Colonic mucosa (tissue), 4 donors: ENCODE measurements at regions not wholly inside any gene's neighbourhood (a gene's known extent, or its start where the extent isn't known, plus 50 kb on each side); places are given as distances from the start of the nearest gene placed in this dataset.

Experiments used
- DNase-seq: peaks from one replicate; pipeline ENCODE4 v3.0.0-alpha.2; 2020
- H3K27ac ChIP-seq: fragments of 200-600 bp; one replicate; pipeline ENCODE4 v1.8.0; 2021
- H3K27me3 ChIP-seq: fragments of 200-600 bp; one replicate; pipeline ENCODE4 v1.8.0; 2021
- H3K36me3 ChIP-seq: fragments of 200-600 bp; one replicate; pipeline ENCODE4 v1.8.0; 2021
- H3K4me1 ChIP-seq: fragments of 200-600 bp; one replicate; pipeline ENCODE4 v1.8.0; 2021; ENCODE audit warnings: mild to moderate bottlenecking
- H3K4me3 ChIP-seq: fragments of 200-600 bp; one replicate; pipeline ENCODE4 v1.8.0; 2021
- H3K9ac ChIP-seq, 2 donors: one replicate each; pipeline ENCODE4 v1.7.0; 2013; ENCODE audit warnings: control low read depth in 2 of 2, low read depth in 2 of 2, low read length in 2 of 2
- H3K9me3 ChIP-seq: fragments of 200-600 bp; one replicate; pipeline ENCODE4 v1.8.0; 2021
- intact Hi-C: fragments of 100-400 bp; cut with DNase I; formaldehyde crosslinking; loops from one replicate; pipeline ENCODE4 v1.14.1; 2022
- TF ChIP-seq, protein P1 (sequence below): fragments of 200-600 bp; IDR thresholded peaks from one replicate; pipeline ENCODE4 v1.8.0; 2022; ENCODE audit warnings: antibody characterized with exemption, mild to moderate bottlenecking
- donor health status: healthy.
- donor health status: DM: no; HTN: no; CAD: no.
- donor health status: DM: no; HTN: no; CAD: no.

DNA sequence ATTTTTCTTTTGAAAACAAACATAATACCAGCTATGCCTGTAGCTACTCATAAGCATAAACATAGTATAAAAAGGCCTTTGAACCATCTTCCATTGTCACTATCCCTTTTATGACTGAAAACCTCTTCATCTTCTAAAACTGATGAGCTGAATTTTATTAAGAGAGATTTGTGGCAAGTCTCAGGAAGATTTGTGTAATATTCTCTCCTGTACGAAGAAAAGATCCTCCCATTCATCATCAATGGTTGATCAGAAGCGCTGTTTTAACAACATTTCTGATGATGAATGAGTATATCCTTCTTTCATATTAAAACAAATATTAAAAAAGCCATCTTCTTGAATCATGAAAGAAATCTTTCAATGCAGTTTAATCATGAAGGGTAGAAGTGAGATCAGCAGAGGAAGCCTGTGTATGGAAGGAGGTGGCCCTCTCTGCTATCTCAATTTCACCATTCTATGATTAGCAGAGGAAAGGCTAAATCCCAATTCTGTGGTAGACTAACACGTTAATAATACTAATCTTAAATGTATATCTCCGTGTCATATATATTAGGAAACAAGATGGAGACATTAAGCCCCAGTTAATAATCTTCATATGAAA lies 430.2 kb downstream of the FRK start:
- H3K4me3 ChIP-seq = no peak overlapping the region
- no peak for DNase-seq
- no peaks in the 10 kb centered on the region for H3K36me3 ChIP-seq
- no peaks in the 10 kb centered on the region for H3K9me3 ChIP-seq
- no peaks in the 10 kb centered on the region for H3K4me1 ChIP-seq
- no peak overlapping the region for H3K27ac ChIP-seq
- H3K9ac ChIP-seq = no peak overlapping the region
- TF ChIP-seq, protein P1, sequence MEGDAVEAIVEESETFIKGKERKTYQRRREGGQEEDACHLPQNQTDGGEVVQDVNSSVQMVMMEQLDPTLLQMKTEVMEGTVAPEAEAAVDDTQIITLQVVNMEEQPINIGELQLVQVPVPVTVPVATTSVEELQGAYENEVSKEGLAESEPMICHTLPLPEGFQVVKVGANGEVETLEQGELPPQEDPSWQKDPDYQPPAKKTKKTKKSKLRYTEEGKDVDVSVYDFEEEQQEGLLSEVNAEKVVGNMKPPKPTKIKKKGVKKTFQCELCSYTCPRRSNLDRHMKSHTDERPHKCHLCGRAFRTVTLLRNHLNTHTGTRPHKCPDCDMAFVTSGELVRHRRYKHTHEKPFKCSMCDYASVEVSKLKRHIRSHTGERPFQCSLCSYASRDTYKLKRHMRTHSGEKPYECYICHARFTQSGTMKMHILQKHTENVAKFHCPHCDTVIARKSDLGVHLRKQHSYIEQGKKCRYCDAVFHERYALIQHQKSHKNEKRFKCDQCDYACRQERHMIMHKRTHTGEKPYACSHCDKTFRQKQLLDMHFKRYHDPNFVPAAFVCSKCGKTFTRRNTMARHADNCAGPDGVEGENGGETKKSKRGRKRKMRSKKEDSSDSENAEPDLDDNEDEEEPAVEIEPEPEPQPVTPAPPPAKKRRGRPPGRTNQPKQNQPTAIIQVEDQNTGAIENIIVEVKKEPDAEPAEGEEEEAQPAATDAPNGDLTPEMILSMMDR = no peak
- no peaks in the 10 kb centered on the region for H3K27me3 ChIP-seq
- intact Hi-C loops = no loop called here

DNA sequence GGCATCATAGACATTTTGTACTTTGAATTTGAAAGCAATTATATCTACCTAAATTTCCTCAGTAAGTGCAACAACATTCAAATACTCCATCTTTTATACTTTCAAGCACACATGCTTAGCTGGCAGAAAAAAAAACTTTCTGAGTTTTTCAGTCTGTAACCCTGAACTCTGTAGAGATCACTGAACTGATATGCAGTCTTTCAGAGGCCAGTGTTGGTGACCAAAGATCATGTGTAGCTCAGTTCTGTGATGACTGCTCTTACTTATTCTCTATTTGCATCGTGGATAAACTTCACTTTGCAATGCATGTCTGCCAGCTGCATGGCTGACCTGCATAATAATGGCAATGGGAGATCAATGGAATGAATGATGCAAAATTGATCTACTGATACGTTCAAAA lies 431.3 kb downstream of the FRK start:
- no peak overlapping the region for H3K4me3 ChIP-seq
- H3K27ac ChIP-seq = no peak overlapping the region
- no peaks in the 10 kb centered on the region for H3K4me1 ChIP-seq
- no peaks in the 10 kb centered on the region for H3K27me3 ChIP-seq
- DNase-seq = no peak
- H3K9me3 ChIP-seq = no peaks in the 10 kb centered on the region
- TF ChIP-seq, protein P1 = no peak
- H3K9ac ChIP-seq = no peak overlapping the region
- intact Hi-C loops = no loop called here
- H3K36me3 ChIP-seq = no peaks in the 10 kb centered on the region

DNA sequence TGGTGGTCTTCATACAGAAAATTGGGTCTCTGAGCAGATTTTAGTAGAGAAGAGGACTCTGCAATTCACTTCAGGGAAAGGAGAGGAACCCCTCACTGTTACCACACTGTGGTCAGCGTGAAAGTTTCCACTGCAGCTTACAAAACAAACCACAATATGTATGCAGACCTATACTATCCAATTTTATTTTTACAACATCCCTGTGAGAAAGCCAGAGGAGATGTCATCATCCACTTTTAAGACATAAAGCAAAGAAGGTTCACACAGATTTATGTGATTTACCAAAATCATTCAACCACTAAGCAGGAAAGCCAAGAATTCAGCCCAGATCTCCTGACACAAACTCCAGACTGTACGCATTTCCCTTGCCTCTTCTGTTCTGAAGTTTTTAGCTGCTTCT lies 442.4 kb downstream of the FRK start:
- Histone ChIP-seq H3K9me3 (no peaks in the 10 kb centered on the region), H3K27me3 (no peaks in the 10 kb centered on the region), H3K4me3 (no peak overlapping the region), H3K27ac (no peak overlapping the region), H3K4me1 (no peaks in the 10 kb centered on the region), H3K9ac (no peak overlapping the region), H3K36me3 (no peaks in the 10 kb centered on the region)
- intact Hi-C loops = no loop called here
- no peak for DNase-seq
- TF ChIP-seq, protein P1 = no peak

DNA sequence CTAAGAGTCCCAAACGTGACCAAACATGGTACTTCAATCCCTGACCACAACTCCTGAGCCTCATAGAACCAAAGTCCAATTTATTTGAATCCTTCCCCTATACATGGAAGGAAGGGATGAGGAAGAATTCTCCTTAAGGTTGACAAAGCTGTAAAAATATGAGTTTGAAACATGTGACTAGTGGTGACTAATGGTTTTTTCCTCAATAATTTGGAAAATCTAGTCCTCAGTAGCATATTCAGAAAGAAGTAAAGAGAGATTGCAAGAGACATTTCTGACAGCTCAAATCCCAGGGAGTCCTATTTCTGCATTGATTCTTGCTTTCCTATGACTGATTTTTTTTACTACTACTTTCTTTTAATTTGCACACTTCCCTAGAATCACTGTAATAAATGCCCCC lies 443.7 kb downstream of the FRK start:
- no peak for DNase-seq
- no peak overlapping the region for H3K4me3 ChIP-seq
- no peaks in the 10 kb centered on the region for H3K36me3 ChIP-seq
- intact Hi-C loops = no loop called here
- no peak overlapping the region for H3K27ac ChIP-seq
- H3K4me1 ChIP-seq = no peaks in the 10 kb centered on the region
- H3K9me3 ChIP-seq = no peaks in the 10 kb centered on the region
- TF ChIP-seq, protein P1 = no peak
- H3K9ac ChIP-seq = no peak overlapping the region
- H3K27me3 ChIP-seq = no peaks in the 10 kb centered on the region

DNA sequence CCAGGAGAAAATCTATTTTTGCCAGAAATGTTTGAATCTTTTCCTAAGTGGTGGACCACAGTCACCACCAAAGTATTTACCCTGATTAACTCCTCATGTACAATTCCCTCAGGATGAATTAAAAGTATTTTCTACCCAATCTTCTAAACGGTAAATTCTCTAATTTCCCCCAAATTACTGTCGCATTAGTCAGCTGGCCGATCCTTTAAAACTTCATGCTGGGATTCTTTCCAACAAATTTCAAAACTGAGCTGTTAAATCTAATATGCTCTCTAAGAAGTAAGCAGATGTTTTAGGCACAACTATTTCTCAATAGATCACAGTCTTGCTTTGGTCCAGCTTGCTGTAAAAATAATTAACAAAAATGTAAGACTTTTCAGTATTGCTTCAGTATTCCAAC lies 447.2 kb downstream of the FRK start:
- TF ChIP-seq, protein P1 = no peak
- H3K4me3 ChIP-seq = no peak overlapping the region
- no peaks in the 10 kb centered on the region for H3K9me3 ChIP-seq
- no peaks in the 10 kb centered on the region for H3K4me1 ChIP-seq
- H3K27me3 ChIP-seq = no peaks in the 10 kb centered on the region
- DNase-seq = no peak
- no peak overlapping the region for H3K27ac ChIP-seq
- no peak overlapping the region for H3K9ac ChIP-seq
- intact Hi-C loops = no loop called here
- H3K36me3 ChIP-seq = no peaks in the 10 kb centered on the region
